ENCODE measurements at regions not wholly inside any gene's neighbourhood (a gene's known extent, or its start where the extent isn't known, plus 50 kb on each side); places are given as distances from the start of the nearest gene placed in this dataset.

- CTCF ChIA-PET, result no interaction called here
These were observed 96.4 kb upstream of the IGSF10 start for GRCh38 chr3:151557068-151557840.

GRCh38 chr3:151556596-151556995, 95.7 kb upstream of the IGSF10 start:
- Mint-ChIP-seq H3K4me1 (ENCODE audit: low read depth, unreplicated experiment) (no peaks in the 10 kb centered on the region), H3K27me3 (ENCODE audit: unreplicated experiment) (no peaks in the 10 kb centered on the region), H3K4me3 (ENCODE audit: low read depth, unreplicated experiment) (no peak overlapping the region), H3K9me3 (ENCODE audit: low read depth, unreplicated experiment) (no peaks in the 10 kb centered on the region), H3K27ac (ENCODE audit: unreplicated experiment) (no peak overlapping the region), H3K36me3 (ENCODE audit: insufficient read depth, unreplicated experiment) (no peaks in the 10 kb centered on the region)
- CTCF ChIA-PET, result no interaction called here
- intact Hi-C loops (cut with micrococcal nuclease; ENCODE audit: unreplicated experiment), result no loop called here
- no peak for DNase-seq
- BruUV-seq (replicated peaks), result no TSS peak
- no peak for TF ChIP-seq CTCF (IDR thresholded peaks at IDR 0.05; ENCODE audit: unreplicated experiment)

More at GRCh38 chr3:151557068-151557840, 96.4 kb upstream of the IGSF10 start:
- H3K9me3 Mint-ChIP-seq (ENCODE audit: low read depth, unreplicated experiment), result no peaks in the 10 kb centered on the region
- H3K4me1 Mint-ChIP-seq (ENCODE audit: low read depth, unreplicated experiment), result no peaks in the 10 kb centered on the region
- H3K27me3 Mint-ChIP-seq (ENCODE audit: unreplicated experiment), result no peaks in the 10 kb centered on the region
- intact Hi-C loops (cut with micrococcal nuclease; ENCODE audit: unreplicated experiment), result no loop called here
- no peak overlapping the region for H3K27ac Mint-ChIP-seq (ENCODE audit: unreplicated experiment)
- TF ChIP-seq CTCF (IDR thresholded peaks at IDR 0.05; ENCODE audit: unreplicated experiment), result no peak
- DNase-seq, result no peak
- BruUV-seq (replicated peaks), result no TSS peak
- no peak overlapping the region for H3K4me3 Mint-ChIP-seq (ENCODE audit: low read depth, unreplicated experiment)
- no peaks in the 10 kb centered on the region for H3K36me3 Mint-ChIP-seq (ENCODE audit: insufficient read depth, unreplicated experiment)

- Mint-ChIP-seq H3K27ac (ENCODE audit: unreplicated experiment) (no peak overlapping the region), H3K4me1 (ENCODE audit: low read depth, unreplicated experiment) (no peaks in the 10 kb centered on the region), H3K4me3 (ENCODE audit: low read depth, unreplicated experiment) (no peak overlapping the region), H3K9me3 (ENCODE audit: low read depth, unreplicated experiment) (peaks cover 2% of the 10 kb centered on the region), H3K36me3 (ENCODE audit: insufficient read depth, unreplicated experiment) (no peaks in the 10 kb centered on the region), H3K27me3 (ENCODE audit: unreplicated experiment) (no peaks in the 10 kb centered on the region)
- no peak for TF ChIP-seq CTCF (IDR thresholded peaks at IDR 0.05; ENCODE audit: unreplicated experiment)
- BruUV-seq (replicated peaks), result no TSS peak
- DNase-seq, result no peak
- intact Hi-C loops (cut with micrococcal nuclease; ENCODE audit: unreplicated experiment), result no loop called here
- CTCF ChIA-PET, result no interaction called here
These were observed 94.7 kb upstream of the IGSF10 start for GRCh38 chr3:151555523-151555922.

- no peaks in the 10 kb centered on the region for H3K36me3 Mint-ChIP-seq (ENCODE audit: insufficient read depth, unreplicated experiment)
- no peak for TF ChIP-seq CTCF (IDR thresholded peaks at IDR 0.05; ENCODE audit: unreplicated experiment)
- intact Hi-C loops (cut with micrococcal nuclease; ENCODE audit: unreplicated experiment), result no loop called here
- CTCF ChIA-PET, result no interaction called here
- H3K4me3 Mint-ChIP-seq (ENCODE audit: low read depth, unreplicated experiment), result no peak overlapping the region
- H3K4me1 Mint-ChIP-seq (ENCODE audit: low read depth, unreplicated experiment), result no peaks in the 10 kb centered on the region
- no peak for DNase-seq
- H3K27ac Mint-ChIP-seq (ENCODE audit: unreplicated experiment), result no peak overlapping the region
- H3K9me3 Mint-ChIP-seq (ENCODE audit: low read depth, unreplicated experiment), result peaks cover 2% of the 10 kb centered on the region
- H3K27me3 Mint-ChIP-seq (ENCODE audit: unreplicated experiment), result no peaks in the 10 kb centered on the region
- no TSS peak for BruUV-seq (replicated peaks)
These were observed 93.0 kb upstream of the IGSF10 start for GRCh38 chr3:151553888-151554287.

Data from Calu3 (cell line).